ENCODE measurements at regions not wholly inside any gene's neighbourhood (a gene's known extent, or its start where the extent isn't known, plus 50 kb on each side); places are given as distances from the start of the nearest gene placed in this dataset.
"Not testable (repeated sequence)": the region's sequence is repeated elsewhere in the genome, so short reads cannot be mapped to it uniquely, and the experiment has no call there.

DNA sequence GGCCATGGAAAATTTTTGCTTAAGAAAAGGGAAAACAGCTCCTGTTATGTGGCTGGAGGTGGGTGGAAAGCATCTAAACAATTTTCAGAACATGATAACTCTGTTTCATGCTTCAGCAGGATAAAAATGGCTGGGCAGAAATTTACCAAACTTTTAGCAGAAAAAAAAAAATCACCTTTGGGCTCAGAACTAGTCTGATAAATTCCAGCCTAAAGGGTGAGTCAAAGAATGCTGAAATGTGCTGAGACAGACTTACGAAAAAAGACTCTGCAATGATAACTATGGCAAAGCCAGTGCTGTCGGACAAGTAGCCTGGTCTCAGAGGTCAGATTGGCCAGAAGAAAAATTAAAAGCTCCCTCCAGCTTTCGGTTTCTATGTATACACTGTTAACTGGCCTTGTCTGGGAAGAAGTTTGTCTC is 123.6 kb downstream of the LRATD1 start:
- DNase-seq = no peak

- no peak for DNase-seq
Measured at GRCh38 chr2:14756981-14757657, 124.6 kb downstream of the LRATD1 start.

DNA sequence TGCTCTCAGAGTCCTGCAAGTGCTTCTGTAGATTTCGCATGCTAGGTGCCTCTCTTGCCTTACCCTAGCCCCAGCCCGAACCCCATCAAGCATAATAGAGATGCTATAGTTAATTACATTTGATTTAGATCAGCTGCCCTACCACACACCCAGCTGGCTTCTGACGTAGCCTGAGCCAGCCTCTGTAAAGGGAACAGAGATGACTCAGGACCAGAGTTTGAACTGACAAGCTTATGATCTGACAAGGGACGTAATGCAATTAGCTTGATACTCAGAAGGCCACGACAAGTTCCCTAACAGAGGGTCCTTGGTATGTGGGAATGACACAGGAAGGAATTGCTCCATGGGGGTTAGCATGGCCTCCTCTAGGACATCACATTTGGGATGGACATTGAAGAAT is 126.6 kb downstream of the LRATD1 start:
- no peak for DNase-seq

DNA sequence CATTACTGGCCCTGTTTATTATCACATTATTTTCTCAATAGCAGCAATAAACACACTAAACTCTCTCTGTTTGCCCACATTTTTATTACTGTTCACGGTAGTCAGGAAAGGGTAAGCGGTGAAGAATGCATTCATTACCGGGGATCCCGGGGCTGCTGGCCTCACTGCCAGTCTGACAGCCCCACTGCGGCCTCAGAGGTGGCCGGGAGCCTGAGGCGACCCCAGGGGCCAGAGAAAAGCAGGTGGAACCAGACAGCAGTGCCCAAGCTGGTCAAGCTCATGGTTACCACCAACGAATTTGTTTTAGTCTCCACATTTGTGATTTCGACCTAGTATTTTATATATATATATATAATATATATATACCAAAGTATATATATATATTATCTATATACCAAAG is 127.7 kb downstream of the LRATD1 start:
- no peak for DNase-seq

GRCh38 chr2:14761118-14761517 is 128.6 kb downstream of the LRATD1 start:
- no peak for DNase-seq

GRCh38 chr2:14773696-14774095 is 141.2 kb downstream of the LRATD1 start:
- no peak for DNase-seq

GRCh38 chr2:14774436-14774968 is 142.0 kb downstream of the LRATD1 start:
- DNase-seq = no peak

- DNase-seq = no peak
Measured at GRCh38 chr2:14776216-14776615, 143.7 kb downstream of the LRATD1 start.

- no peak for DNase-seq
Measured at GRCh38 chr2:14778015-14778414, 145.5 kb downstream of the LRATD1 start.

- DNase-seq = no peak
Measured at GRCh38 chr2:14779252-14779651, 146.7 kb downstream of the LRATD1 start.

GRCh38 chr2:14781142-14781541 is 148.6 kb downstream of the LRATD1 start:
- no peak for DNase-seq

DNA sequence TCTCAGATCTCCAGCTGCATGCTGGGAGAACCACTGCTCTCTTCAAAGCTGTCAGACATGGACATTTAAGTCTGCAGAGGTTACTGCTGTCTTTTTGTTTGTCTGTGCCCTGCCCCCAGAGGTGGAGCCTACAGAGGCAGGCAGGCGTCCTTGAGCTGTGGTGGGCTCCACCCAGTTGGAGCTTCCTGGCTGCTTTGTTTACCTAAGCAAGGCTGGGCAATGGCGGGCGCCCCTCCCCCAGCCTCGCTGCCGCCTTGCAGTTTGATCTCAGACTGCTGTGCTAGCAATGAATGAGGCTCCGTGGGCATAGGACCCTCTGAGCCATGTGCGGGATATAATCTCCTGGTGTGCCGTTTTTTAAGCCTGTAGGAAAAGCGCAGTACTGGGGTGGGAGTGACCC is 156.3 kb downstream of the LRATD1 start:
- not testable (repeated sequence) for DNase-seq

DNA sequence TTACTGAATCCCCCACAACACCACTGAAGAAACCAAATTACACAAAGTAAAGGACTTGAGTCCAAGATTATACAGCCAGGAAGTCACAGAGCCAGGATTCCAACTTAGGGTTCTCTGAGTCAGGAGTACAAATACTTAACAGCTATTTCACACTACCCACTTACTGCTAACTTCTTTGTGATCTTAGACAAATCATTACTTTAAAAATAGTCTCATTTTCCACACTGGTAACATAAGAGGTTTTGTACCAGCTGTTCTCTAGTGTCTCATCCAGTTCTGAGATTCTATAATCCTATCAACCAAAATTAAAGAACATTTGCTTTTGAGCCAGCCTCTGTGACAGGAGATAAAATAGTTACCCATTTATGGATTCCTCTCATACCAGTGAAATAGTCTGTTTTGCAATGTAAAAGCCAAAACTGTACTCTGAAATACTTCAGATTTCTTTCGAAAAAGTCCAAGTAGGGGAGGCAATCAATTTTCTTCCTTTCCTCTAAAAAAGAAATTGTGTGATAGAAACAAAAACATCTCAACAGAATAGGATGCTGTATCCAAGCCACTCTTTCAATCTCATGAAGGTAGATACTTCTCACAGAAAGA is 157.6 kb downstream of the LRATD1 start:
- no peak for DNase-seq

DNA sequence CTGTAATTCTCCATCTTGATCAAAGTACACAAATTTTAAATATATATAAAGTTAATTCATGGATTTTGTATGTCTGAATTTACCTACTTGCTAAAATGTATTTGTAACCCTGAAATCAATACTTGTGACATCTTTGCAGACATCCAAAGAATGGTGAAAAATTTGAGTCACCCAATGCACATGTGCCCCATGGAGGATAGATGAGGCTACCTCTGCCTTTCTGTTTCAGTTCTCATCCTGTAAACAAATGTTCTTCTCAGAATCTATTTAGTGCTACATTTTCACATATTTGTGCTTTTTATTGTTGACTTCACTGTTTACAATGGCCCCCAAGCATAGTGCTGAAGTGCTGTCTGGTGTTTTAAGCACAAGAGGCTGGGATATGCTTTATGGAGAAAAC is 171.5 kb downstream of the LRATD1 start:
- DNase-seq = no peak

- no peak for DNase-seq
Measured at GRCh38 chr2:14804902-14805301, 172.4 kb downstream of the LRATD1 start.

- DNase-seq = no peak
Measured at GRCh38 chr2:14806613-14807012, 174.1 kb downstream of the LRATD1 start.

- DNase-seq = no peak
Measured at GRCh38 chr2:14815201-14815600, 182.7 kb downstream of the LRATD1 start.

GRCh38 chr2:14816069-14817060 is 183.8 kb downstream of the LRATD1 start:
- DNase-seq = no peak

DNA sequence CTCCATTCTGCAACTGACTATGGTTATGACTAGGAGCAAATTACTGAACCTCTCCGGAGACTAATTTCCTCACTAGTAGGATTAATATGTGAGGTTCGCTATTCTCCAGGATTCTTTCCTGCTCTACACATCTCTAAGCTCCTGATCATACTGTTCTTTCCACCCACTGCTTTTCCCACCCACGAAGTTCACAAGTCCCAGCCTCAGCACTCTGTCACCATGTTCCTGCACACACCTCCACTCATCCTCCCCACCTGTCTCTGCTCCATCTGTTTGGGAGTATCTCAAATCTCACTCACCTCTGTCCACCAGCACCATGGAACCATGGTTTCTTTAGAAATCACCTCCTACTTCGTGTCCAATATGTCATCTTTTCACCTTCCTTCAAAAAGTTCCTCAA is 185.3 kb downstream of the LRATD1 start:
- DNase-seq = no peak

GRCh38 chr2:14826518-14826917 is 194.0 kb downstream of the LRATD1 start:
- DNase-seq = no peak

DNA sequence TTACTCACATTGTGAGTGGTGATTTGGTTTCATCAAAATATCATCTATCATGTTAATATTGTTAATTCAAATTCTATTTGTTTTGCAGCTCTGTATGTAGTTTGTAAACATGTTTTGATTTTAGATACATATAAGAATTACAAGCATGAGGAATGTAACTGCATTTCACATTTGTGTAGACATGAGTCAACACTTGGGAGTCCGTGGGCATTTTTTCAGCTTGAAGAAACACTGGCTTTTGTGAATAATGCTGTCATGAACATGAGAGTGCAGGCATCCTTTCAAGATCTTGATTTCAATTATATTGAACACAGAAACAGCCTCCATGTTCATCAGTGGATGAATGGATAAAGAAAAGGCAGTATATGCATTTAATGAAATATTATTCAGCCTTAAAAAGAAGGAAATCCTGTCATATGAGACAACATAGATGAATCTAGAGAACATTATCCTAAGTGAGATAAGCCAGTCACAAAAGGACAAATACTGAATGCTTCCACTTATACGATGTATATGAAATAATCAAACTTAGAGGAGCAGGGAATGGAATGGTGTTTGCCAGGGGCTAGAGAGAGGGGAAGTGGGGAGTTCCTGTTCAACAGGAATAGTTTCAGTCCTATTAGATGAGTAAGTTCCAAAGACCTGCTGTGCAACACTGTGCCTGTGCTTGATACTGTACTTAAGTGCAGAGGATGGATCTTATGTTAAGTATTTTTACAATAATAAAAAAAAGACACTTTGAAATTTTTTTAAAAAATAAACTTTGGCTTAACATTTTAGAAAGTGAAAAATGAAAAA is 194.9 kb downstream of the LRATD1 start:
- no peak for DNase-seq

DNA sequence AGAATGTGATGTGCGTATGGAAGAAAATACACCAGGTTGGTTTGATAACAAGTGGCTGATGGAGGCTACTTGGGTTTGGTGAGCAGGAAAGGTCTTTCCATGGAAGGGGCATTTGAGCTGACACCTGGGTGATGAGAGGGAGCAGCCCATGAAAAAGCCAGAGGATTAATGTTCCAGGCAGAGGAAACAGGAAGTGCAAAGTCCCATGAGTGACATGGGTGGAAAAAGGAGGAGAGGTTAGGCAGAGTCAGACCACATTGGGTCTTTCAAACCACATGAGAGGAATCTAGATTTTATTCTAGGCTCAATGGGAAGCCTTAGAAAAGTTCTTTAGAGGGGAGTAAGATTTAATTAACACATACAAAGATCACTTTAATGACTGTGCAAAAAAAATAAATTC is 195.7 kb downstream of the LRATD1 start:
- no peak for DNase-seq

- DNase-seq = no peak
Measured at GRCh38 chr2:14828968-14829367, 196.5 kb downstream of the LRATD1 start.

Measured in stimulated activated CD4-positive, alpha-beta T cell treated with anti-CD3 and anti-CD28 coated beads, Interleukin-2, amount 100 ng/mL, for 48 hours (primary cell).